Ovary (tissue), 3 donors: ENCODE measurements at regions not wholly inside any gene's neighbourhood (a gene's known extent, or its start where the extent isn't known, plus 50 kb on each side); places are given as distances from the start of the nearest gene placed in this dataset.

Experiments used
- EP300 ChIP-seq: sonication (generic); formaldehyde crosslinking; IDR thresholded peaks from one replicate; pipeline ENCODE4 v1.6.1; 2017; ENCODE audit warnings: antibody characterized with exemption
- TF ChIP-seq, protein P1 (sequence below), 3 donors: fragments of 450-650 bp in 2 of 3; fragments of 200-600 bp in 1 of 3; IDR thresholded peaks; one replicate each; pipeline versions ENCODE4 v1.5.1 to v1.8.0; 2016 to 2022; ENCODE audit warnings: antibody characterized with exemption in 3 of 3, mild to moderate bottlenecking in 1 of 3
- donor health status: DM: no; HTN: no; CAD: no.

GRCh38 chr6:71810880-71811279 is 75.5 kb upstream of the RIMS1 start:
- TF ChIP-seq, protein P1, sequence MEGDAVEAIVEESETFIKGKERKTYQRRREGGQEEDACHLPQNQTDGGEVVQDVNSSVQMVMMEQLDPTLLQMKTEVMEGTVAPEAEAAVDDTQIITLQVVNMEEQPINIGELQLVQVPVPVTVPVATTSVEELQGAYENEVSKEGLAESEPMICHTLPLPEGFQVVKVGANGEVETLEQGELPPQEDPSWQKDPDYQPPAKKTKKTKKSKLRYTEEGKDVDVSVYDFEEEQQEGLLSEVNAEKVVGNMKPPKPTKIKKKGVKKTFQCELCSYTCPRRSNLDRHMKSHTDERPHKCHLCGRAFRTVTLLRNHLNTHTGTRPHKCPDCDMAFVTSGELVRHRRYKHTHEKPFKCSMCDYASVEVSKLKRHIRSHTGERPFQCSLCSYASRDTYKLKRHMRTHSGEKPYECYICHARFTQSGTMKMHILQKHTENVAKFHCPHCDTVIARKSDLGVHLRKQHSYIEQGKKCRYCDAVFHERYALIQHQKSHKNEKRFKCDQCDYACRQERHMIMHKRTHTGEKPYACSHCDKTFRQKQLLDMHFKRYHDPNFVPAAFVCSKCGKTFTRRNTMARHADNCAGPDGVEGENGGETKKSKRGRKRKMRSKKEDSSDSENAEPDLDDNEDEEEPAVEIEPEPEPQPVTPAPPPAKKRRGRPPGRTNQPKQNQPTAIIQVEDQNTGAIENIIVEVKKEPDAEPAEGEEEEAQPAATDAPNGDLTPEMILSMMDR (IDR thresholded peaks at IDR 0.05) = no peak
- TF ChIP-seq EP300 = no peak
